ENCODE measurements at regions not wholly inside any gene's neighbourhood (a gene's known extent, or its start where the extent isn't known, plus 50 kb on each side); places are given as distances from the start of the nearest gene placed in this dataset.

DNA sequence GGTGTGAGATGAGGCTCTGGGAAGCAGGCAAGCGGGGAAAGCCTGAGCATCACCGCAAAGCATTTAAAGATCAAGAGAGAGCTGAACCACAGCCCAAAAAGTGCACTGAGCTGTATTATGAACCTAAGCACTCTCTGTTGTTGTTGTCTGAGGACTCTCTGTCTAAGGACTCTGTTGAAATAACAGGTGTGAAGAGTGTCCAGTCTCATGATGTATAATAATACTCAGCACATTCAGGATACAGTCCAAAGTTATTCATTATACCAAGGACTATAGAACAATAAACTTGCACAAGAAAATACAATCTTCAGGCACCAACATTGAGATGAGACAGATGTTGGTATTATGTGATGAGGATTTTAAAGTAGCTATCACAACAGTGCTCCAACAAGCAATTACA is 71.8 kb upstream of the CTSV start:
- TF ChIP-seq POLR2A (IDR thresholded peaks at IDR 0.05; ENCODE audit: low read depth) = no peak
- TF ChIP-seq, protein P1, sequence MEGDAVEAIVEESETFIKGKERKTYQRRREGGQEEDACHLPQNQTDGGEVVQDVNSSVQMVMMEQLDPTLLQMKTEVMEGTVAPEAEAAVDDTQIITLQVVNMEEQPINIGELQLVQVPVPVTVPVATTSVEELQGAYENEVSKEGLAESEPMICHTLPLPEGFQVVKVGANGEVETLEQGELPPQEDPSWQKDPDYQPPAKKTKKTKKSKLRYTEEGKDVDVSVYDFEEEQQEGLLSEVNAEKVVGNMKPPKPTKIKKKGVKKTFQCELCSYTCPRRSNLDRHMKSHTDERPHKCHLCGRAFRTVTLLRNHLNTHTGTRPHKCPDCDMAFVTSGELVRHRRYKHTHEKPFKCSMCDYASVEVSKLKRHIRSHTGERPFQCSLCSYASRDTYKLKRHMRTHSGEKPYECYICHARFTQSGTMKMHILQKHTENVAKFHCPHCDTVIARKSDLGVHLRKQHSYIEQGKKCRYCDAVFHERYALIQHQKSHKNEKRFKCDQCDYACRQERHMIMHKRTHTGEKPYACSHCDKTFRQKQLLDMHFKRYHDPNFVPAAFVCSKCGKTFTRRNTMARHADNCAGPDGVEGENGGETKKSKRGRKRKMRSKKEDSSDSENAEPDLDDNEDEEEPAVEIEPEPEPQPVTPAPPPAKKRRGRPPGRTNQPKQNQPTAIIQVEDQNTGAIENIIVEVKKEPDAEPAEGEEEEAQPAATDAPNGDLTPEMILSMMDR (IDR thresholded peaks at IDR 0.05) = no peak
- no peak for TF ChIP-seq POLR2AphosphoS5 (IDR thresholded peaks at IDR 0.05)

Measured in esophagus muscularis mucosa (tissue), 3 donors.